Heart right ventricle (tissue), 16 donors: ENCODE measurements at regions not wholly inside any gene's neighbourhood (a gene's known extent, or its start where the extent isn't known, plus 50 kb on each side); places are given as distances from the start of the nearest gene placed in this dataset.
"Not testable (repeated sequence)": the region's sequence is repeated elsewhere in the genome, so short reads cannot be mapped to it uniquely, and the experiment has no call there.

Experiments used
- ATAC-seq, 8 donors: fragments of 200-7000 bp; cut with Tn5 transposase; one replicate each; pipeline ENCODE4 v1.9.1; 2020; ENCODE audit warnings: mild to moderate bottlenecking in 8 of 8, moderate library complexity in 8 of 8, moderate number of reproducible peaks in 1 of 8
- DNase-seq, 2 donors: peaks; one replicate each; pipeline ENCODE4 v3.0.0-alpha.2; 2020
- H3K27ac ChIP-seq, 10 donors: fragments of 200-600 bp; sonication (generic) in 2 of 10; one replicate each; pipeline versions ENCODE4 v1.5.0 to v1.8.0; 2020 to 2022; ENCODE audit warnings: mild to moderate bottlenecking in 3 of 10
- H3K27me3 ChIP-seq, 7 donors: fragments of 200-600 bp; one replicate each; pipeline ENCODE4 v1.8.0; 2021 to 2022; ENCODE audit warnings: mild to moderate bottlenecking in 2 of 7
- H3K36me3 ChIP-seq, 9 donors: fragments of 200-600 bp; sonication (generic) in 1 of 9; one replicate each; pipeline versions ENCODE4 v1.5.0 to v1.8.0; 2020 to 2022; ENCODE audit warnings: mild to moderate bottlenecking in 2 of 9
- H3K4me1 ChIP-seq, 9 donors: fragments of 200-600 bp; sonication (generic) in 1 of 9; one replicate each; pipeline versions ENCODE4 v1.5.0 to v1.8.0; 2020 to 2022; ENCODE audit warnings: mild to moderate bottlenecking in 4 of 9
- H3K4me3 ChIP-seq, 10 donors: fragments of 200-600 bp; sonication (generic) in 2 of 10; one replicate each; pipeline versions ENCODE4 v1.5.0 to v1.8.0; 2020 to 2022; ENCODE audit warnings: mild to moderate bottlenecking in 7 of 10, moderate library complexity in 2 of 10
- H3K9me3 ChIP-seq, 11 donors: fragments of 200-600 bp in 10 of 11; sonication (generic) in 2 of 11; one replicate each; pipeline versions ENCODE4 v1.5.0 to v1.8.0; 2013 to 2022; ENCODE audit warnings: mild to moderate bottlenecking in 2 of 11, control low read depth in 1 of 11, moderate library complexity in 1 of 11
- WGBS, 2 donors: extraction: QIAGEN DNeasy Blood & Tissue Kit; methylation state at CpG; one replicate each; pipeline ENCODE4 v1.1.7; 2013; ENCODE audit warnings: inconsistent platforms in 1 of 2; 5-methylcytosine and 5-hydroxymethylcytosine counted together
- intact Hi-C, 10 donors: fragments of 100-400 bp; cut with DNase I; formaldehyde crosslinking; loops; one replicate each; pipeline versions ENCODE4 v1.11.1 to v1.14.2; 2022
- TF ChIP-seq, protein P1 (sequence below), 9 donors: fragments of 200-600 bp; sonication (generic) in 2 of 9; IDR thresholded peaks; one replicate each; pipeline versions ENCODE4 v1.5.0 to v1.8.0; 2021 to 2022; ENCODE audit warnings: antibody characterized with exemption in 9 of 9, mild to moderate bottlenecking in 5 of 9, moderate library complexity in 1 of 9
- donor health status: Arrhythmogenic right ventricular cardiomyopathy.
- donor health status: ischemic (EF 13 %, LVEDD 7.1; RV severe dilation, severe dysfunction).
- donor health status: healthy with polysubstance abuse.
- donor health status: DM: no; HTN: yes; CAD: no.
- donor health status: DM: no; HTN: no; CAD: no.
- donor health status: ischemic (EF 25% LVEDD 6.9; RV normal size, moderate dysfunction).
- donor health status: ischemic (EF 25% LVEDD 5.7; RV mildly dilated, moderate dysfunction).
- donor health status: healthy.
- donor health status: DM: yes; HTN: yes; CAD: no.
- donor health status: Ischemic cardiomyopathy.
- donor health status: ischemic (EF 35%, LVEDD 5.7; RV mildly dilated, moderate dysfunction).
- donor health status: nonischemic (EF 11% LVEDD 7.7; RV severe dilation, severe dysfunction).
- donor health status: DM: yes; HTN: yes; CAD: no.
- donor health status: PGD.
- donor health status: ischemic (EF 29% LVEDD 5.4; RV normal size, mild dysfunction).
- donor health status: nonischemic (EF 23%, LVEDD 6.1; RV moderate dilation, normal function).

- WGBS, 2 donors, result 58 to 61% methylated on average over 6 of the region's 6 CpGs
- no peak for DNase-seq
- intact Hi-C loops, result no loop called here
- H3K4me3 ChIP-seq, result no peak overlapping the region
- no peaks in the 10 kb centered on the region for H3K27me3 ChIP-seq
- no peak for ATAC-seq
- H3K9me3 ChIP-seq, result no peaks in the 10 kb centered on the region
- TF ChIP-seq, protein P1, sequence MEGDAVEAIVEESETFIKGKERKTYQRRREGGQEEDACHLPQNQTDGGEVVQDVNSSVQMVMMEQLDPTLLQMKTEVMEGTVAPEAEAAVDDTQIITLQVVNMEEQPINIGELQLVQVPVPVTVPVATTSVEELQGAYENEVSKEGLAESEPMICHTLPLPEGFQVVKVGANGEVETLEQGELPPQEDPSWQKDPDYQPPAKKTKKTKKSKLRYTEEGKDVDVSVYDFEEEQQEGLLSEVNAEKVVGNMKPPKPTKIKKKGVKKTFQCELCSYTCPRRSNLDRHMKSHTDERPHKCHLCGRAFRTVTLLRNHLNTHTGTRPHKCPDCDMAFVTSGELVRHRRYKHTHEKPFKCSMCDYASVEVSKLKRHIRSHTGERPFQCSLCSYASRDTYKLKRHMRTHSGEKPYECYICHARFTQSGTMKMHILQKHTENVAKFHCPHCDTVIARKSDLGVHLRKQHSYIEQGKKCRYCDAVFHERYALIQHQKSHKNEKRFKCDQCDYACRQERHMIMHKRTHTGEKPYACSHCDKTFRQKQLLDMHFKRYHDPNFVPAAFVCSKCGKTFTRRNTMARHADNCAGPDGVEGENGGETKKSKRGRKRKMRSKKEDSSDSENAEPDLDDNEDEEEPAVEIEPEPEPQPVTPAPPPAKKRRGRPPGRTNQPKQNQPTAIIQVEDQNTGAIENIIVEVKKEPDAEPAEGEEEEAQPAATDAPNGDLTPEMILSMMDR (IDR thresholded peaks at IDR 0.05), result no peak
- H3K27ac ChIP-seq, result no peak overlapping the region
- no peaks in the 10 kb centered on the region for H3K36me3 ChIP-seq
- no peaks in the 10 kb centered on the region for H3K4me1 ChIP-seq
These were observed 1046.9 kb upstream of the FLRT2 start for GRCh38 chr14:84483072-84483420.

DNA sequence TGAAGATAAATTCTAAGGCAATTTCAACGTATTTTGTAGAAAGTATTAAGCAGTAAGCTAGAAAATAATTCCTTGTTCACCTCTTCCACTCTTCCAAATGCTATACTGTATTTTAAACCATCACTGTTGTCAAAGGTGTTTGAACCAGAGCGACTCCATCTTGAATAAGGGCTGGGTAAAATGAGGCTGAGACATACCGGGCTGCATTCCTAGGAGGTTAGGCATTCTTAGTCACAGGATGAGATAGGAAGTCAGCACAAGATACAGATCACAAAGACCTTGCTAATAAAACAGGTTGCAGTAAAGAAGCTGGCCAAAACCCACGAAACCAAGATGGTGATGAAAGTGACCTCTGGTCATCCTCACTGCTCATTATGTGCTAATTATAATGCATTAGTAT, 1045.7 kb upstream of the FLRT2 start:
- ATAC-seq, H3K9me3 ChIP-seq, DNase-seq, H3K36me3 ChIP-seq, H3K4me1 ChIP-seq, H3K27ac ChIP-seq, H3K4me3 ChIP-seq, intact Hi-C loops, H3K27me3 ChIP-seq: not testable (repeated sequence)
- 85 to 88% methylated on average over 4 of the region's 4 CpGs for WGBS, 2 donors

DNA sequence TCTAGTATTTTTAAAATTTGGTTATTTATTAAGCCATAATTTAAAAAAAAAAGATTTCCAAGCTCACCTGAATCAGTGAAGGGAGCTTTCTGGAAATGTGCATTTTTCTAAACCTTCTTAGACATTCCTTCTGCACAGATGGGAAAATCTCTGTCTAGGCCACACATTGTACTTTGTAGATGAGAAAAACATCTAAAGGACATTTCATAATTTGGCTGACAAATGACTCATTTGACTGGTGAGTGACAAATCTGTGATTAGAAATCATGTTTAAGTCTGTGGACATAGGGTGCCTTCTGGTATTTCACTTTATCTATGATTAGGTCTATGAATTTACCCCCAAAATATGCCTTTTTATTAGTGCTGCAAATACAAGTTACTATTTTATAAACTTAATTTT, 1044.9 kb upstream of the FLRT2 start:
- Histone ChIP-seq H3K4me3 (no peak overlapping the region), H3K36me3 (no peaks in the 10 kb centered on the region), H3K4me1 (no peaks in the 10 kb centered on the region), H3K27me3 (no peaks in the 10 kb centered on the region), H3K27ac (no peak overlapping the region), H3K9me3 (no peaks in the 10 kb centered on the region)
- DNase-seq, result no peak
- intact Hi-C loops, result no loop called here
- ATAC-seq, result no peak
- TF ChIP-seq, protein P1 (IDR thresholded peaks at IDR 0.05), result no peak

DNA sequence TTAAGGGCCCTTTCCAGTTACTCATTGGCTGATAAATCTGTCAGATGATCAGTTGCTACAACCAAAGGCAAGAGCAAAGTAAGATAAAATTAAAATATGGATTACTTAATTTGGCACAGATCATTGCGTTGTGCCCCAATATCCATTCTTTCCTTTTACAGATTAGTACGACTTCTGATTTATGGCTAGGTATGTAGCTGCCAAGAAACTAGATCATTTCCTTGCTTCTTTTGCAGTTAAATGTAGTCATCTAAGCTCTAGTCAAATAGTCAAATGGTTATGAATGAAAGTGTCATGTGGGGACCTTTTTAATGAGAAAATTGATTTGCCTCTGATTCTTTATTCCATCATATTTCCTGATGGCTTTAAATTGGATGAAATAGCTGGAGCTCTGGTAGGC, 1039.9 kb upstream of the FLRT2 start:
- DNase-seq, result no peak
- no peak overlapping the region for H3K27ac ChIP-seq

GRCh38 chr14:84492685-84493084, 1037.3 kb upstream of the FLRT2 start:
- Histone ChIP-seq H3K27ac (no peak overlapping the region), H3K27me3 (no peaks in the 10 kb centered on the region), H3K36me3 (no peaks in the 10 kb centered on the region), H3K4me3 (no peak overlapping the region), H3K9me3 (no peaks in the 10 kb centered on the region), H3K4me1 (no peaks in the 10 kb centered on the region)
- DNase-seq (no peak), ATAC-seq (no peak)
- TF ChIP-seq, protein P1 (IDR thresholded peaks at IDR 0.05), result no peak
- intact Hi-C loops, result no loop called here

More for the DNA sequence above, 1039.9 kb upstream of the FLRT2 start:
- intact Hi-C loops, result no loop called here
- Histone ChIP-seq H3K4me1 (no peaks in the 10 kb centered on the region), H3K4me3 (no peak overlapping the region), H3K36me3 (no peaks in the 10 kb centered on the region), H3K27me3 (no peaks in the 10 kb centered on the region), H3K9me3 (no peaks in the 10 kb centered on the region)
- 77 to 89% methylated on average over 2 of the region's 2 CpGs for WGBS, 2 donors
- TF ChIP-seq, protein P1 (IDR thresholded peaks at IDR 0.05), result no peak
- ATAC-seq, result no peak
